Endodermal cell (in vitro differentiated cells): ENCODE measurements at regions not wholly inside any gene's neighbourhood (a gene's known extent, or its start where the extent isn't known, plus 50 kb on each side); places are given as distances from the start of the nearest gene placed in this dataset.

Source experiments
- DNase-seq: peaks from one replicate; pipeline ENCODE4 v3.0.0-alpha.2; 2017
- H3K27ac ChIP-seq: 2 replicates; pipeline ENCODE4 v1.5.1; 2013; ENCODE audit warnings: mild to moderate bottlenecking, low read depth, low read length, moderate library complexity
- H3K27me3 ChIP-seq: 2 replicates; pipeline ENCODE4 v1.6.1; 2013; ENCODE audit warnings: mild to moderate bottlenecking, low read length, moderate library complexity; ENCODE audit not compliant: insufficient read depth, control insufficient read depth, poor library complexity, severe bottlenecking
- H3K36me3 ChIP-seq: 2 replicates; pipeline ENCODE4 v1.7.0; 2013; ENCODE audit warnings: mild to moderate bottlenecking, low read length, moderate library complexity; ENCODE audit not compliant: control insufficient read depth, insufficient read depth
- H3K4me1 ChIP-seq: one replicate; pipeline ENCODE4 v1.7.0; 2013; ENCODE audit warnings: low read length; ENCODE audit not compliant: control insufficient read depth, insufficient read depth
- H3K4me3 ChIP-seq: 2 replicates; pipeline ENCODE4 v1.5.1; 2013; ENCODE audit warnings: mild to moderate bottlenecking, low read length, moderate library complexity
- H3K9ac ChIP-seq: 2 replicates; pipeline ENCODE4 v1.6.1; 2013; ENCODE audit warnings: mild to moderate bottlenecking, low read length, moderate library complexity; ENCODE audit not compliant: poor library complexity, severe bottlenecking; ENCODE audit errors: extremely low read depth
- H3K9me3 ChIP-seq: 2 replicates; pipeline ENCODE4 v1.6.1; 2013; ENCODE audit warnings: mild to moderate bottlenecking, low read length, moderate library complexity; ENCODE audit not compliant: control insufficient read depth
- H3K27ac Mint-ChIP-seq: 2 replicates; pipeline ENCODE4 v1.8.0; 2020; ENCODE audit warnings: mixed read lengths
- H3K27me3 Mint-ChIP-seq: 2 replicates; pipeline ENCODE4 v1.8.0; 2021; ENCODE audit warnings: mild to moderate bottlenecking, mixed read lengths; ENCODE audit not compliant: insufficient read depth
- H3K36me3 Mint-ChIP-seq: 2 replicates; pipeline ENCODE4 v1.8.0; 2020; ENCODE audit warnings: low read depth, mixed read lengths
- H3K4me1 Mint-ChIP-seq: 2 replicates; pipeline ENCODE4 v1.8.0; 2020; ENCODE audit warnings: mixed read lengths
- H3K4me3 Mint-ChIP-seq: 2 replicates; pipeline ENCODE4 v1.8.0; 2020; ENCODE audit warnings: mild to moderate bottlenecking, moderate library complexity, mixed read lengths
- H3K9me3 Mint-ChIP-seq: 2 replicates; pipeline ENCODE4 v1.8.0; 2020; ENCODE audit warnings: mild to moderate bottlenecking, mixed read lengths
- WGBS, 2 experiments: methylation state at CpG; one replicate each; pipeline versions ENCODE4 v1.1.5 to v1.1.7; 2013; ENCODE audit warnings: missing lambda C conversion rate in 2 of 2, mixed read lengths in 1 of 2; ENCODE audit not compliant: insufficient coverage in 1 of 2, insufficient read length in 1 of 2; 5-methylcytosine and 5-hydroxymethylcytosine counted together
- TF ChIP-seq, protein P1 (sequence below): fragments of 200-600 bp; sonication (generic); conservative IDR thresholded peaks from 2 replicates; pipeline ENCODE4 v1.5.0; 2021; ENCODE audit warnings: antibody characterized with exemption, mild to moderate bottlenecking

GRCh38 chr6:155542036-155542435, 86.4 kb upstream of the NOX3 start:
- Histone ChIP-seq H3K27me3 (no peaks in the 10 kb centered on the region), H3K9ac (no peak overlapping the region), H3K4me3 (no peak overlapping the region), H3K27ac (no peak overlapping the region), H3K4me1 (no peaks in the 10 kb centered on the region), H3K9me3 (no peaks in the 10 kb centered on the region), H3K36me3 (no peaks in the 10 kb centered on the region)
- Mint-ChIP-seq H3K4me3 (no peak overlapping the region), H3K36me3 (no peaks in the 10 kb centered on the region), H3K27ac (no peak overlapping the region), H3K4me1 (peaks cover 9% of the 10 kb centered on the region), H3K9me3 (no peaks in the 10 kb centered on the region), H3K27me3 (no peaks in the 10 kb centered on the region)
- no peak for DNase-seq
- 94 to 100% methylated on average over 3 to 4 of the region's 4 CpGs for WGBS, 2 experiments
- TF ChIP-seq, protein P1, sequence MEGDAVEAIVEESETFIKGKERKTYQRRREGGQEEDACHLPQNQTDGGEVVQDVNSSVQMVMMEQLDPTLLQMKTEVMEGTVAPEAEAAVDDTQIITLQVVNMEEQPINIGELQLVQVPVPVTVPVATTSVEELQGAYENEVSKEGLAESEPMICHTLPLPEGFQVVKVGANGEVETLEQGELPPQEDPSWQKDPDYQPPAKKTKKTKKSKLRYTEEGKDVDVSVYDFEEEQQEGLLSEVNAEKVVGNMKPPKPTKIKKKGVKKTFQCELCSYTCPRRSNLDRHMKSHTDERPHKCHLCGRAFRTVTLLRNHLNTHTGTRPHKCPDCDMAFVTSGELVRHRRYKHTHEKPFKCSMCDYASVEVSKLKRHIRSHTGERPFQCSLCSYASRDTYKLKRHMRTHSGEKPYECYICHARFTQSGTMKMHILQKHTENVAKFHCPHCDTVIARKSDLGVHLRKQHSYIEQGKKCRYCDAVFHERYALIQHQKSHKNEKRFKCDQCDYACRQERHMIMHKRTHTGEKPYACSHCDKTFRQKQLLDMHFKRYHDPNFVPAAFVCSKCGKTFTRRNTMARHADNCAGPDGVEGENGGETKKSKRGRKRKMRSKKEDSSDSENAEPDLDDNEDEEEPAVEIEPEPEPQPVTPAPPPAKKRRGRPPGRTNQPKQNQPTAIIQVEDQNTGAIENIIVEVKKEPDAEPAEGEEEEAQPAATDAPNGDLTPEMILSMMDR: no peak

- Mint-ChIP-seq H3K36me3 (no peaks in the 10 kb centered on the region), H3K4me3 (no peak overlapping the region), H3K27ac (no peak overlapping the region), H3K27me3 (no peaks in the 10 kb centered on the region), H3K4me1 (peaks cover 6% of the 10 kb centered on the region), H3K9me3 (peaks cover 4% of the 10 kb centered on the region)
- H3K9ac ChIP-seq: no peak overlapping the region
- 90 to 91% methylated on average over 3 of the region's 3 CpGs for WGBS, 2 experiments
- no peaks in the 10 kb centered on the region for H3K9me3 ChIP-seq
- DNase-seq: no peak
- TF ChIP-seq, protein P1: no peak
- H3K36me3 ChIP-seq: no peaks in the 10 kb centered on the region
- no peaks in the 10 kb centered on the region for H3K4me1 ChIP-seq
- H3K4me3 ChIP-seq: no peak overlapping the region
- H3K27ac ChIP-seq: no peak overlapping the region
- H3K27me3 ChIP-seq: no peaks in the 10 kb centered on the region
These were observed 83.2 kb upstream of the NOX3 start for GRCh38 chr6:155538708-155539390.

GRCh38 chr6:155534678-155535077, 79.0 kb upstream of the NOX3 start:
- no peaks in the 10 kb centered on the region for H3K36me3 Mint-ChIP-seq
- no peak overlapping the region for H3K4me3 ChIP-seq
- no peak overlapping the region for H3K27ac ChIP-seq
- no peak overlapping the region for H3K4me3 Mint-ChIP-seq
- H3K36me3 ChIP-seq: no peaks in the 10 kb centered on the region
- TF ChIP-seq, protein P1: no peak
- H3K27ac Mint-ChIP-seq: no peak overlapping the region
- WGBS, 2 experiments: 96% methylated on average over 2 of the region's 2 CpGs; no CpG with 5 or more reads in 1 of the 2 experiments
- no peaks in the 10 kb centered on the region for H3K27me3 ChIP-seq
- no peaks in the 10 kb centered on the region for H3K4me1 Mint-ChIP-seq
- DNase-seq: no peak
- H3K4me1 ChIP-seq: no peaks in the 10 kb centered on the region
- H3K9ac ChIP-seq: no peak overlapping the region
- H3K27me3 Mint-ChIP-seq: no peaks in the 10 kb centered on the region
- peaks cover 11% of the 10 kb centered on the region for H3K9me3 Mint-ChIP-seq
- H3K9me3 ChIP-seq: no peaks in the 10 kb centered on the region
